ENCODE measurements at regions not wholly inside any gene's neighbourhood (a gene's known extent, or its start where the extent isn't known, plus 50 kb on each side); places are given as distances from the start of the nearest gene placed in this dataset.

GRCh38 chr1:213387380-213388015 lies 336.5 kb downstream of the RPS6KC1 start:
- DNase-seq (ENCODE audit: low read depth, low spot score) (no peak), FAIRE-seq (no peak)
- no peak overlapping the region for H3K4me3 ChIP-seq (ENCODE audit: control insufficient read depth in 2 of 3, extremely low read depth in 1 of 3, insufficient read depth in 2 of 3, low read depth in 1 of 3, low read length in 3 of 3)
- no peaks in the 10 kb centered on the region for H3K9me3 ChIP-seq (ENCODE audit: control insufficient read depth, low read depth, low read length)
- H3K36me3 ChIP-seq (ENCODE audit: control insufficient read depth in 2 of 2, extremely low read depth in 1 of 2, insufficient read depth in 2 of 2, low read length in 2 of 2) = no peaks in the 10 kb centered on the region
- no peak overlapping the region for H3K4me2 ChIP-seq (ENCODE audit: control insufficient read depth, extremely low read depth, insufficient read depth, low read depth, low read length)
- H3K4me1 ChIP-seq (ENCODE audit: control insufficient read depth, extremely low read depth, insufficient read depth, low read length) = no peaks in the 10 kb centered on the region
- no peak overlapping the region for H2AFZ ChIP-seq (ENCODE audit: control insufficient read depth, low read length)
- TF ChIP-seq CTCF (optimal IDR thresholded peaks at IDR 0.05 in 1 of 3, IDR thresholded peaks at IDR 0.05 in 1 of 3, conservative IDR thresholded peaks at IDR 0.05 in 1 of 3; ENCODE audit: extremely low read depth in 1 of 3, insufficient read depth in 2 of 3, low read length in 3 of 3) = no peak
- no peak for TF ChIP-seq EZH2 (IDR thresholded peaks at IDR 0.05; ENCODE audit: low read length)
- dilution Hi-C loops (cut with MboI; ENCODE audit: extremely low pct_ligation_motif_present, low sequenced_read_pairs) = no loop called here
- no peaks in the 10 kb centered on the region for H3K9me1 ChIP-seq (ENCODE audit: control insufficient read depth, extremely low read depth, insufficient read depth, low read length)
- no peak overlapping the region for H3K27ac ChIP-seq (ENCODE audit: control insufficient read depth, insufficient read depth, low read length)
- no peak overlapping the region for H3K9ac ChIP-seq (ENCODE audit: control insufficient read depth, extremely low read depth, insufficient read depth, low read length)
- H3K79me2 ChIP-seq (ENCODE audit: control insufficient read depth, insufficient read depth, low read length) = no peaks in the 10 kb centered on the region
- no peaks in the 10 kb centered on the region for H3K27me3 ChIP-seq (ENCODE audit: control insufficient read depth, extremely low read depth, insufficient read depth, low read length)
- no peaks in the 10 kb centered on the region for H4K20me1 ChIP-seq (ENCODE audit: control insufficient read depth, extremely low read depth, insufficient read depth, low read length)

- Histone ChIP-seq H3K9ac (ENCODE audit: control insufficient read depth, extremely low read depth, insufficient read depth, low read length) (no peak overlapping the region), H3K4me2 (ENCODE audit: control insufficient read depth, extremely low read depth, insufficient read depth, low read depth, low read length) (no peak overlapping the region), H3K9me1 (ENCODE audit: control insufficient read depth, extremely low read depth, insufficient read depth, low read length) (no peaks in the 10 kb centered on the region), H3K9me3 (ENCODE audit: control insufficient read depth, low read depth, low read length) (no peaks in the 10 kb centered on the region), H3K4me1 (ENCODE audit: control insufficient read depth, extremely low read depth, insufficient read depth, low read length) (no peaks in the 10 kb centered on the region), H3K27me3 (ENCODE audit: control insufficient read depth, extremely low read depth, insufficient read depth, low read length) (no peaks in the 10 kb centered on the region), H2AFZ (ENCODE audit: control insufficient read depth, low read length) (no peak overlapping the region), H4K20me1 (ENCODE audit: control insufficient read depth, extremely low read depth, insufficient read depth, low read length) (no peaks in the 10 kb centered on the region), H3K36me3 (ENCODE audit: control insufficient read depth in 2 of 2, extremely low read depth in 1 of 2, insufficient read depth in 2 of 2, low read length in 2 of 2) (no peaks in the 10 kb centered on the region), H3K4me3 (ENCODE audit: control insufficient read depth in 2 of 3, extremely low read depth in 1 of 3, insufficient read depth in 2 of 3, low read depth in 1 of 3, low read length in 3 of 3) (no peak overlapping the region), H3K27ac (ENCODE audit: control insufficient read depth, insufficient read depth, low read length) (no peak overlapping the region), H3K79me2 (ENCODE audit: control insufficient read depth, insufficient read depth, low read length) (no peaks in the 10 kb centered on the region)
- DNase-seq (ENCODE audit: low read depth, low spot score) (no peak), FAIRE-seq (no peak)
- TF ChIP-seq CTCF (optimal IDR thresholded peaks at IDR 0.05 in 1 of 3, IDR thresholded peaks at IDR 0.05 in 1 of 3, conservative IDR thresholded peaks at IDR 0.05 in 1 of 3; ENCODE audit: extremely low read depth in 1 of 3, insufficient read depth in 2 of 3, low read length in 3 of 3) (no peak), EZH2 (IDR thresholded peaks at IDR 0.05; ENCODE audit: low read length) (no peak)
- dilution Hi-C loops (cut with MboI; ENCODE audit: extremely low pct_ligation_motif_present, low sequenced_read_pairs) = no loop called here
These were observed 337.2 kb downstream of the RPS6KC1 start for GRCh38 chr1:213388199-213388598.
